ENCODE measurements at regions not wholly inside any gene's neighbourhood (a gene's known extent, or its start where the extent isn't known, plus 50 kb on each side); places are given as distances from the start of the nearest gene placed in this dataset.
"Not testable (repeated sequence)": the region's sequence is repeated elsewhere in the genome, so short reads cannot be mapped to it uniquely, and the experiment has no call there.

DNA sequence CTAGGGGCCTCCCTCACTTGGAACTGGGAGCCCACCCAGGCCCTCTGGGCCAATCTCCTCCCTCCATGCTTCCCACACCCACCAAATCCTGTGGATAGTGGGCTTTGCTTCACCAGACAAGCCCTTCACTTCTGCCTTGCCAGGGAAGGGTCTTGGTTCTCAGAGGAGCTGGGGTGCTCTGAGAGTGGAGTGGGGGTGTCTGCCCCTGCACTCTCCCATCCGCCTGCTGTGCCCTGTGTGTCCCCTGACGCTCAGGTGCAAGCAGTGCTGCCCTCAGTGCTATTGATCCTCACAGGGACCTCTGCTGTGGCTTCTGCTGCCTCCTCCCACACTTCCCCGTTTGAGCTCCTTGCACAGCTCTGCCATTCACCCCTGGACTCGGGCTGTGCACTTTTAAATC lies 117.3 kb upstream of the NKX1-1 start:
- Histone ChIP-seq H3K27ac (ENCODE audit: low read depth, low read length) (no peak overlapping the region), H3K9me3 (ENCODE audit: low read depth, low read length) (no peaks in the 10 kb centered on the region), H3K4me3 (ENCODE audit: insufficient read depth, low read length) (no peak overlapping the region), H3K4me1 (ENCODE audit: insufficient read depth, low read length) (no peaks in the 10 kb centered on the region), H3K79me2 (ENCODE audit: insufficient read depth, low read length) (no peaks in the 10 kb centered on the region), H2AFZ (ENCODE audit: low read length) (no peak overlapping the region), H4K20me1 (ENCODE audit: insufficient read depth, low read length) (no peaks in the 10 kb centered on the region), H3K4me2 (ENCODE audit: insufficient read depth, low read length) (no peak overlapping the region), H3K36me3 (ENCODE audit: insufficient read depth, low read length) (no peaks in the 10 kb centered on the region), H3K27me3 (ENCODE audit: insufficient read depth, low read length) (peaks cover 36% of the 10 kb centered on the region)
- TF ChIP-seq, protein P1, sequence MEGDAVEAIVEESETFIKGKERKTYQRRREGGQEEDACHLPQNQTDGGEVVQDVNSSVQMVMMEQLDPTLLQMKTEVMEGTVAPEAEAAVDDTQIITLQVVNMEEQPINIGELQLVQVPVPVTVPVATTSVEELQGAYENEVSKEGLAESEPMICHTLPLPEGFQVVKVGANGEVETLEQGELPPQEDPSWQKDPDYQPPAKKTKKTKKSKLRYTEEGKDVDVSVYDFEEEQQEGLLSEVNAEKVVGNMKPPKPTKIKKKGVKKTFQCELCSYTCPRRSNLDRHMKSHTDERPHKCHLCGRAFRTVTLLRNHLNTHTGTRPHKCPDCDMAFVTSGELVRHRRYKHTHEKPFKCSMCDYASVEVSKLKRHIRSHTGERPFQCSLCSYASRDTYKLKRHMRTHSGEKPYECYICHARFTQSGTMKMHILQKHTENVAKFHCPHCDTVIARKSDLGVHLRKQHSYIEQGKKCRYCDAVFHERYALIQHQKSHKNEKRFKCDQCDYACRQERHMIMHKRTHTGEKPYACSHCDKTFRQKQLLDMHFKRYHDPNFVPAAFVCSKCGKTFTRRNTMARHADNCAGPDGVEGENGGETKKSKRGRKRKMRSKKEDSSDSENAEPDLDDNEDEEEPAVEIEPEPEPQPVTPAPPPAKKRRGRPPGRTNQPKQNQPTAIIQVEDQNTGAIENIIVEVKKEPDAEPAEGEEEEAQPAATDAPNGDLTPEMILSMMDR (IDR thresholded peaks at IDR 0.05; ENCODE audit: extremely low read depth, low read depth, low read length), result no peak
- no peak for DNase-seq (ENCODE audit: insufficient read length, low spot score, missing footprints)

DNA sequence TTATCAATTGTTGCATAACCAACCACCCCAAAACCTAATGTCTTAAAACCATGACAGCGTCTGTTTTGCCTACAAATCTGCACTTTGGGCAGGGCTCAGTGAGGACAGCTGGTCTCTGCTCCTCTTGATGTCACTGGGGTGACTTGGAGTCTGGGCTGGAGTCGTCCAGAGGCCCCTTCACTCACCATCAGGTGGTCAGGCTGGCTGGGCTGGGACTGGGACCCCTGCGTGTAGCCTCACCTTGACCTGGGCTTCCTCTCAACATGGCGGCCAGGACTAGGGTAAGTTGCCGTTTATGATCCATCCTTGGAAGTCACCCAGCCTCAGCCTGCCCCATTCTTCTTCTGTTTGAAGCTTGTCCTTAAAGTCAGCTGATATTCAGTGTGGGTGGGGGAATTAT lies 116.8 kb upstream of the NKX1-1 start:
- TF ChIP-seq, protein P1 (IDR thresholded peaks at IDR 0.05; ENCODE audit: extremely low read depth, low read depth, low read length), result no peak

DNA sequence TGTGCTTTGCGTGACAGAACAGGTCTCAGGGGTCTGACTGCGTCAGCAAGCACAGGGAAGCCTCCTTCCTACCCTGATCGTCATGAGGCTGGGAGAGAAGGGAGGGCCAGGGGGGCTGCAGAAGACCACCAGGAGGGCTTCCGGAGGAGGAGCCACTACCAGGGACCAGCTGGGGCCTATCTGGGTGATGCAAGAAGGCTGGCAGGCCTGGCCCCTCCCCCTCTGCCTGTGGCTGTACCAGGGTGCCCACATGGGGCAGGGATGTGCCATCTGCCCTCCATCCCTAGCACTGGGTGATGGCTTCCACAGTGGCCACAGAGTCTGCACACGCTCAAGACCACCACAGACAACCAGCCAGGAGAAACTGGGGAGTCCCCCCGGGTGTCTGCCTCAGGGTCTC lies 116.4 kb upstream of the NKX1-1 start:
- no peaks in the 10 kb centered on the region for H4K20me1 ChIP-seq (ENCODE audit: insufficient read depth, low read length)
- H3K4me3 ChIP-seq (ENCODE audit: insufficient read depth, low read length), result no peak overlapping the region
- H3K79me2 ChIP-seq (ENCODE audit: insufficient read depth, low read length), result no peaks in the 10 kb centered on the region
- H2AFZ ChIP-seq (ENCODE audit: low read length), result no peak overlapping the region
- no peak overlapping the region for H3K4me2 ChIP-seq (ENCODE audit: insufficient read depth, low read length)
- no peaks in the 10 kb centered on the region for H3K36me3 ChIP-seq (ENCODE audit: insufficient read depth, low read length)
- no peaks in the 10 kb centered on the region for H3K4me1 ChIP-seq (ENCODE audit: insufficient read depth, low read length)
- H3K27ac ChIP-seq (ENCODE audit: low read depth, low read length), result no peak overlapping the region
- peaks cover 28% of the 10 kb centered on the region for H3K27me3 ChIP-seq (ENCODE audit: insufficient read depth, low read length)
- no peak for DNase-seq (ENCODE audit: insufficient read length, low spot score, missing footprints)
- TF ChIP-seq, protein P1 (IDR thresholded peaks at IDR 0.05; ENCODE audit: extremely low read depth, low read depth, low read length), result no peak
- no peaks in the 10 kb centered on the region for H3K9me3 ChIP-seq (ENCODE audit: low read depth, low read length)

More for the DNA sequence above, 116.8 kb upstream of the NKX1-1 start:
- Histone ChIP-seq H3K36me3 (ENCODE audit: insufficient read depth, low read length) (no peaks in the 10 kb centered on the region), H3K27me3 (ENCODE audit: insufficient read depth, low read length) (peaks cover 31% of the 10 kb centered on the region), H3K4me1 (ENCODE audit: insufficient read depth, low read length) (no peaks in the 10 kb centered on the region), H3K4me3 (ENCODE audit: insufficient read depth, low read length) (no peak overlapping the region), H3K4me2 (ENCODE audit: insufficient read depth, low read length) (no peak overlapping the region), H3K9me3 (ENCODE audit: low read depth, low read length) (no peaks in the 10 kb centered on the region), H3K27ac (ENCODE audit: low read depth, low read length) (no peak overlapping the region), H4K20me1 (ENCODE audit: insufficient read depth, low read length) (no peaks in the 10 kb centered on the region), H3K79me2 (ENCODE audit: insufficient read depth, low read length) (no peaks in the 10 kb centered on the region), H2AFZ (ENCODE audit: low read length) (no peak overlapping the region)
- no peak for DNase-seq (ENCODE audit: insufficient read length, low spot score, missing footprints)

DNA sequence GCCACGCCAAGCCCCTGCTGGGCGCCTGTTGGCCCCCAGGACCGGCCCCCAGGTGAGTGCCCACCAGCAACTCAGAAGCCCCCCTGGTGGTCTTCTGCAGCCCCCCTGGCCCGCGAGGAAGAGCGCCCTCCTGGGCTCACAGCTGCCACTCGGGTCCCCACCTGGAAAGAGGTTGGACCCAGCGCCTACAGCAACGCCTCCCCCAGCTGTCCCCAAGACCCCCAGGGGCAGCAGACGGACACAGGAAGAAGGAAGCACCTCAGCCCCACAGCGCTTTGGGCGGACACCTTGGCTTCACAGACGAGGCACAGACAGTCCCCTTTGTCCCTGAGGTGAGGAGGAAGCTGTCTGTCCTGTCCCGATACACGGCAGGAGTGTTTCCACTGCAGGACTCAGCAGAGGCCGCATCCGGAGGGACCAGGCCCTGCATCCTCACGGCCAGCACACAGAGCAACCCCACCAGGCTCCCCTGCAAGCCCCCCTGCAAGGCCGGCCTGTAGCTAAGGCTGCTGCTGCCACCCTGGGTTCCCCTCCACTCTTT lies 115.6 kb upstream of the NKX1-1 start:
- Histone ChIP-seq H3K36me3 (ENCODE audit: insufficient read depth, low read length) (no peaks in the 10 kb centered on the region), H3K27ac (ENCODE audit: low read depth, low read length) (no peak overlapping the region), H4K20me1 (ENCODE audit: insufficient read depth, low read length) (no peaks in the 10 kb centered on the region), H3K79me2 (ENCODE audit: insufficient read depth, low read length) (no peaks in the 10 kb centered on the region), H3K4me3 (ENCODE audit: insufficient read depth, low read length) (no peak overlapping the region), H3K27me3 (ENCODE audit: insufficient read depth, low read length) (peaks cover 26% of the 10 kb centered on the region), H2AFZ (ENCODE audit: low read length) (no peak overlapping the region), H3K9me3 (ENCODE audit: low read depth, low read length) (no peaks in the 10 kb centered on the region), H3K4me1 (ENCODE audit: insufficient read depth, low read length) (no peaks in the 10 kb centered on the region), H3K4me2 (ENCODE audit: insufficient read depth, low read length) (no peak overlapping the region)
- TF ChIP-seq, protein P1 (IDR thresholded peaks at IDR 0.05; ENCODE audit: extremely low read depth, low read depth, low read length), result no peak
- no peak for DNase-seq (ENCODE audit: insufficient read length, low spot score, missing footprints)

DNA sequence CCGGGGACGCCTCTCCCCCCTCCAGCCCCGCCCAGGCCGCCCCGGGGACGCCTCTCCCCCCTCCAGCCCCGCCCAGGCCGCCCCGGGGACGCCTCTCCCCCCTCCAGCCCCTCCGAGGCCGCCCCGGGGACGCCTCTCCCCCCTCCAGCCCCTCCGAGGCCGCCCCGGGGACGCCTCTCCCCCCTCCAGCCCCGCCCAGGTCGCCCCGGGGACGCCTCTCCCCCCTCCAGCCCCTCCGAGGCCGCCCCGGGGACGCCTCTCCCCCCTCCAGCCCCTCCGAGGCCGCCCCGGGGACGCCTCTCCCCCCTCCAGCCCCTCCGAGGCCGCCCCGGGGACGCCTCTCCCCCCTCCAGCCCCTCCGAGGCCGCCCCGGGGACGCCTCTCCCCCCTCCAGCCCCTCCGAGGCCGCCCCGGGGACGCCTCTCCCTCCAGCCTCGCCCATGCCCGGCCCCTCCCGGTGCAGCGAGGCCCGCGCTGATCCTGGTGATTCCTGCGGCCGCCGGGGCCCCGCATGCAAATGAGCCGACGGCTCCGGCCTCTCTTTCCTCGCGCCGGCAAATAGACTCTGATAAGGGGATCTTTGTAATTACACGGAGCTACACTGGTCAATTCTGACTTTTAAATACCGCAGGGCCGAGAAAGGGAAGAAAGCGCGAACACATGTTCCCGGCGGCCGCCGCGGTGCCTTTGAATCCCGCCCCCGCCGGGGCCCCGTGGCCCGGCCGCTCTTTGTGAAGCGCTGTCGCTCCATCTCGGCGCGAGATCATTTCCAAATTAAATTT lies 114.7 kb upstream of the NKX1-1 start:
- not testable (repeated sequence) for H3K27ac ChIP-seq (ENCODE audit: low read depth, low read length); DNase-seq (ENCODE audit: insufficient read length, low spot score, missing footprints); H3K4me2 ChIP-seq (ENCODE audit: insufficient read depth, low read length); H3K36me3 ChIP-seq (ENCODE audit: insufficient read depth, low read length); H3K4me3 ChIP-seq (ENCODE audit: insufficient read depth, low read length); H3K9me3 ChIP-seq (ENCODE audit: low read depth, low read length); H3K79me2 ChIP-seq (ENCODE audit: insufficient read depth, low read length); H4K20me1 ChIP-seq (ENCODE audit: insufficient read depth, low read length); H3K4me1 ChIP-seq (ENCODE audit: insufficient read depth, low read length); H2AFZ ChIP-seq (ENCODE audit: low read length)
- H3K27me3 ChIP-seq (ENCODE audit: insufficient read depth, low read length), result peaks cover 31% of the 10 kb centered on the region

Measured in osteoblast (primary cell).